ENCODE measurements at regions not wholly inside any gene's neighbourhood (a gene's known extent, or its start where the extent isn't known, plus 50 kb on each side); places are given as distances from the start of the nearest gene placed in this dataset.

DNA sequence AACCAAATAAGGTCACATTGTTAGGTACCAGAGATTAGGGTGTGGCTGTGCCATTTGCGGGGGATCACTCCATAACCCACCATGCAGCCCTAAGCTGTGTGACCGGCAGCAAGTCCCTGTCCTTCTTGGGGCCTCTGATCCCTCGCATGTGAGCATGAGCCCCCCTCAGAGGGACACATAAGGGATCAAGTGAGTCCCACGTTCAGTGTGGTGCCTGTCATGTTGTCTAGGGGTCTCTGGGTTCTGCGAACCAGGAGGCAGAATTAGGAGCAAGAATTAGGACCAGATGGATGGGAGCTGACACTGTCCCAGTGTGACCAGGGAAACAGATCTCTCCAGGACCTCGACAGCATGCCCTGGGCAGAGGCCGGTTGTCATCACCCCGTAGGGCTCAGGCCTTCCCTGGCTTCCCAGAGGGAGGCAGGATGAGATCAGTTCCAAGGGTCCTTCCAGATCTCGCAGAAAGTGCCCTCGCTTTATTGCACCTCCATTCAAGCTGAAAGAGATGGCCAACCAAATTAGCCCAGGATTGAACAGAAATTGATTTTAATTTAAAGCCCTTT lies 113.2 kb upstream of the OTOS start:
- TF ChIP-seq, protein P1, sequence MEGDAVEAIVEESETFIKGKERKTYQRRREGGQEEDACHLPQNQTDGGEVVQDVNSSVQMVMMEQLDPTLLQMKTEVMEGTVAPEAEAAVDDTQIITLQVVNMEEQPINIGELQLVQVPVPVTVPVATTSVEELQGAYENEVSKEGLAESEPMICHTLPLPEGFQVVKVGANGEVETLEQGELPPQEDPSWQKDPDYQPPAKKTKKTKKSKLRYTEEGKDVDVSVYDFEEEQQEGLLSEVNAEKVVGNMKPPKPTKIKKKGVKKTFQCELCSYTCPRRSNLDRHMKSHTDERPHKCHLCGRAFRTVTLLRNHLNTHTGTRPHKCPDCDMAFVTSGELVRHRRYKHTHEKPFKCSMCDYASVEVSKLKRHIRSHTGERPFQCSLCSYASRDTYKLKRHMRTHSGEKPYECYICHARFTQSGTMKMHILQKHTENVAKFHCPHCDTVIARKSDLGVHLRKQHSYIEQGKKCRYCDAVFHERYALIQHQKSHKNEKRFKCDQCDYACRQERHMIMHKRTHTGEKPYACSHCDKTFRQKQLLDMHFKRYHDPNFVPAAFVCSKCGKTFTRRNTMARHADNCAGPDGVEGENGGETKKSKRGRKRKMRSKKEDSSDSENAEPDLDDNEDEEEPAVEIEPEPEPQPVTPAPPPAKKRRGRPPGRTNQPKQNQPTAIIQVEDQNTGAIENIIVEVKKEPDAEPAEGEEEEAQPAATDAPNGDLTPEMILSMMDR (IDR thresholded peaks at IDR 0.05; ENCODE audit: control extremely low read depth, extremely low read depth) = no peak
- 65 to 68% methylated on average over 10 of the region's 10 CpGs for WGBS, 2 donors
- peak overlapping the region in 1 of 2 donors; percentile 16 for H3K9ac ChIP-seq (ENCODE audit: insufficient read depth in 1 of 2, low read length in 2 of 2)
- no peaks in the 10 kb centered on the region for H3K9me3 ChIP-seq (ENCODE audit: control insufficient read depth in 4 of 4, insufficient read depth in 3 of 4, low read length in 3 of 4)
- ATAC-seq (ENCODE audit: insufficient read depth, low FRiP score) (no peak), DNase-seq (no peak)
- no peak overlapping the region for H3K4me3 ChIP-seq
- H3K27ac ChIP-seq (ENCODE audit: low read depth in 1 of 2, low read length in 1 of 2) = no peak overlapping the region
- no peaks in the 10 kb centered on the region for H3K36me3 ChIP-seq (ENCODE audit: control insufficient read depth in 4 of 4, insufficient read depth in 4 of 4, low read length in 4 of 4)
- H3K4me1 ChIP-seq (ENCODE audit: control insufficient read depth in 5 of 5, insufficient read depth in 5 of 5, low read length in 5 of 5) = peaks cover 0 to 33% (median 9%) of the 10 kb centered on the region in 5 donors
- no peaks in the 10 kb centered on the region for H3K27me3 ChIP-seq (ENCODE audit: control insufficient read depth in 3 of 3, insufficient read depth in 3 of 3, low read length in 2 of 3)

DNA sequence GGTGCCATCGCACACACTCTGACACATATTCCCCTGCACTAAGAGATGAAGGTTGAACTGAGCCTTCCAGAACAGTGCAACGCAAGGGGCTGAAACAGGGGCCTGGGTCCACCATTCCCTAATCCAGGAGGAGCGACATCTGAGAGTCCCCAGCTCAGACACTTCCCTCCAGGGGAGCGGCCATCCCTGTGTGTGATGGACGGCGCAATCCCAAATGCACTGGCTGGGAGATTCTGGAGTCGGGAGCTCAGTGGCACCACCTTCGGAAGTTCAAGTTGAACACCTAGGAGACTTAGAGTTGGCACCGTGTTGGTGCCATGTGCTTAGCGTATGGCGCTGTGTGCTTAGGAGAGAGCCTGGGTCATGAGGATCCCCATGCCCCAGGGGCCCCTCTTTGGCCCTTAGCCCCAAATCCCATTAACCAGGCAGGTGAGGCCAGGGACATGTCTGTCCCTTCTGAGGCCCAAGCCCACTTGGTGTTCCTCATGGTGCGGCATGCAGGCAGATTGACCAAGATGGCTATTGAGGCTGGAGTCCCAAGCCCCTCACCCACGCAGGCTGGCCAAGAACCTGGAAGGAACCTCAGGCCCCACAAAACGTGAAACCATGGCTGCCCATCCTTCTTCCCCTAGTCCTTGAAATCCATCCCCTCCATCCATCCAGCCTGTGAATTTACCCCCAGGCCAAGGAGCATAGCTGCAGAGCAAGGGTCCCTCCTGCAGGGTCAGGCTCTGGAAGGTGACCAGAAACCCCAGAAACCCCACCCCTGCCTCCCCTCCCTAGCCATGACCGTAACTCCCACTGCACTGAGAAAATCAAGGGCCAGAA lies 114.1 kb upstream of the OTOS start:
- TF ChIP-seq, protein P1 (IDR thresholded peaks at IDR 0.05; ENCODE audit: control extremely low read depth, extremely low read depth) = no peak
- Histone ChIP-seq H3K4me1 (ENCODE audit: control insufficient read depth in 5 of 5, insufficient read depth in 5 of 5, low read length in 5 of 5) (peaks cover 0 to 37% (median 12%) of the 10 kb centered on the region in 5 donors), H3K36me3 (ENCODE audit: control insufficient read depth in 4 of 4, insufficient read depth in 4 of 4, low read length in 4 of 4) (no peaks in the 10 kb centered on the region), H3K9ac (ENCODE audit: insufficient read depth in 1 of 2, low read length in 2 of 2) (no peak overlapping the region), H3K9me3 (ENCODE audit: control insufficient read depth in 4 of 4, insufficient read depth in 3 of 4, low read length in 3 of 4) (no peaks in the 10 kb centered on the region), H3K27ac (ENCODE audit: low read depth in 1 of 2, low read length in 1 of 2) (peak overlapping the region in 1 of 2 donors; percentile 75), H3K4me3 (no peak overlapping the region), H3K27me3 (ENCODE audit: control insufficient read depth in 3 of 3, insufficient read depth in 3 of 3, low read length in 2 of 3) (no peaks in the 10 kb centered on the region)
- ATAC-seq (ENCODE audit: insufficient read depth, low FRiP score) (no peak), DNase-seq (no peak)
- 88 to 89% methylated on average over 15 of the region's 15 CpGs for WGBS, 2 donors

DNA sequence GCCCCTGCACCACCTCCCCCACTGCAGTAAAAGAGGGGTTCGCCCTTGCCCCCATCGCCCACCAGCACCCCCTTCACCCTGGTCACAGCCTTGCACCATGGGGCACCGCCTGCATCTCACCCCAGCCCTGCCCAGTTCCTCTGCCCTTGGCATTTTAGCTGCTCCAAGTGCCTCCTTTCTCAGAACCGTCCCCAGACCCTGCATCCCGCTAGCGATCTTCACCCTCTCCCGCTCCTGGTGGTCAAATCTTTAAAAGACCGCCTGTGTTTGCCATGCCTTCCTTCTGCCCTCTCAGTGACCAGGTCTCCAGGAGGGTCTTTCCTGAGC lies 114.7 kb upstream of the OTOS start:
- 63 to 70% methylated on average over 8 of the region's 8 CpGs for WGBS, 2 donors
- Histone ChIP-seq H3K27ac (ENCODE audit: low read depth in 1 of 2, low read length in 1 of 2) (peak overlapping the region in 1 of 2 donors; percentile 75), H3K9me3 (ENCODE audit: control insufficient read depth in 4 of 4, insufficient read depth in 3 of 4, low read length in 3 of 4) (no peaks in the 10 kb centered on the region), H3K36me3 (ENCODE audit: control insufficient read depth in 4 of 4, insufficient read depth in 4 of 4, low read length in 4 of 4) (no peaks in the 10 kb centered on the region), H3K9ac (ENCODE audit: insufficient read depth in 1 of 2, low read length in 2 of 2) (no peak overlapping the region), H3K4me1 (ENCODE audit: control insufficient read depth in 5 of 5, insufficient read depth in 5 of 5, low read length in 5 of 5) (peaks cover 4 to 37% (median 15%) of the 10 kb centered on the region in 5 donors), H3K4me3 (no peak overlapping the region), H3K27me3 (ENCODE audit: control insufficient read depth in 3 of 3, insufficient read depth in 3 of 3, low read length in 2 of 3) (no peaks in the 10 kb centered on the region)
- DNase-seq = no peak
- TF ChIP-seq, protein P1 (IDR thresholded peaks at IDR 0.05; ENCODE audit: control extremely low read depth, extremely low read depth) = no peak
- no peak for ATAC-seq (ENCODE audit: insufficient read depth, low FRiP score)

Measured in lung (tissue), 11 donors.